CD14-positive monocyte (primary cell): ENCODE measurements at regions not wholly inside any gene's neighbourhood (a gene's known extent, or its start where the extent isn't known, plus 50 kb on each side); places are given as distances from the start of the nearest gene placed in this dataset.

Experiments used
- DNase-seq, 3 donors: peaks; one replicate each; pipeline ENCODE4 v3.0.0-alpha.2; 2011 to 2022
- H2AFZ ChIP-seq: 2 replicates; pipeline ENCODE4 v1.6.0; 2012; ENCODE audit warnings: mild to moderate bottlenecking, low read depth, low read length, inconsistent platforms; ENCODE audit not compliant: insufficient read depth, poor library complexity, severe bottlenecking
- H3K27ac ChIP-seq, 2 donors: 1 replicate in 1 of 2; 2 replicates in 1 of 2; pipeline ENCODE4 v1.5.1; 2012 to 2013; ENCODE audit warnings: low read length in 2 of 2, control low read depth in 1 of 2, inconsistent platforms in 1 of 2, low read depth in 1 of 2, mild to moderate bottlenecking in 1 of 2
- H3K27me3 ChIP-seq, 2 donors: one replicate each; pipeline versions ENCODE4 v1.6.0 to v1.6.1; 2011 to 2013; ENCODE audit warnings: low read length in 2 of 2; ENCODE audit not compliant: control insufficient read depth in 2 of 2, insufficient read depth in 2 of 2
- H3K36me3 ChIP-seq, 2 donors: replicated peaks in 1 of 2; 1 replicate in 1 of 2; 2 replicates in 1 of 2; pipeline versions ENCODE4 v1.5.1 to v1.6.1; 2012 to 2013; ENCODE audit warnings: low read length in 2 of 2, control low read depth in 1 of 2, inconsistent platforms in 1 of 2, mild to moderate bottlenecking in 1 of 2; ENCODE audit not compliant: insufficient read depth in 2 of 2, control insufficient read depth in 1 of 2
- H3K4me1 ChIP-seq, 2 donors: 1 replicate in 1 of 2; 2 replicates in 1 of 2; pipeline versions ENCODE4 v1.5.1 to v1.6.1; 2012 to 2013; ENCODE audit warnings: low read length in 2 of 2, control low read depth in 1 of 2, inconsistent platforms in 1 of 2, mild to moderate bottlenecking in 1 of 2, moderate library complexity in 1 of 2; ENCODE audit not compliant: insufficient read depth in 2 of 2, control insufficient read depth in 1 of 2
- H3K4me2 ChIP-seq: replicated peaks from 2 replicates; pipeline ENCODE3; 2012; ENCODE audit warnings: low read length, moderate library complexity, mild to moderate bottlenecking; ENCODE audit not compliant: poor library complexity, severe bottlenecking; ENCODE audit errors: extremely low read depth
- H3K4me3 ChIP-seq, 3 experiments: fragments of 200-600 bp in 1 of 3; sonication (generic) in 1 of 3; replicated peaks in 1 of 3; 1 replicate in 2 of 3; 2 replicates in 1 of 3; pipeline ENCODE4 v1.5.1; 2011 to 2013; ENCODE audit warnings: low read length in 3 of 3, mild to moderate bottlenecking in 3 of 3, control low read depth in 2 of 3, low read depth in 2 of 3, inconsistent platforms in 1 of 3, moderate library complexity in 1 of 3
- H3K79me2 ChIP-seq: 2 replicates; pipeline ENCODE4 v1.6.0; 2012; ENCODE audit warnings: mild to moderate bottlenecking, control low read depth, inconsistent platforms, low read length, moderate library complexity; ENCODE audit not compliant: insufficient read depth
- H3K9ac ChIP-seq: 2 replicates; pipeline ENCODE4 v1.6.0; 2017; ENCODE audit warnings: low read length, mild to moderate bottlenecking; ENCODE audit not compliant: insufficient read depth, poor library complexity, severe bottlenecking
- H3K9me3 ChIP-seq, 2 donors: replicated peaks in 1 of 2; 1 replicate in 1 of 2; 2 replicates in 1 of 2; pipeline versions ENCODE4 v1.5.1 to v1.6.1; 2012 to 2013; ENCODE audit warnings: low read length in 2 of 2, control low read depth in 1 of 2; ENCODE audit not compliant: control insufficient read depth in 1 of 2, insufficient read depth in 1 of 2
- H4K20me1 ChIP-seq: 2 replicates; pipeline ENCODE4 v1.6.0; 2012; ENCODE audit warnings: mild to moderate bottlenecking, low read length, control low read depth, moderate library complexity; ENCODE audit not compliant: insufficient read depth
- H3K27ac Mint-ChIP-seq, 7 donors: one replicate each; pipeline ENCODE4 v1.8.0; 2020; ENCODE audit warnings: mild to moderate bottlenecking in 7 of 7, mixed read lengths in 7 of 7, moderate library complexity in 6 of 7, inconsistent platforms in 2 of 7
- H3K27me3 Mint-ChIP-seq, 3 donors: one replicate each; pipeline ENCODE4 v1.8.0; 2021 to 2022; ENCODE audit warnings: low read depth in 3 of 3, mild to moderate bottlenecking in 3 of 3, mixed read lengths in 3 of 3, moderate library complexity in 3 of 3, inconsistent platforms in 1 of 3
- H3K36me3 Mint-ChIP-seq, 2 donors: one replicate each; pipeline ENCODE4 v1.8.0; 2020; ENCODE audit warnings: mixed read lengths in 2 of 2, inconsistent platforms in 1 of 2, mild to moderate bottlenecking in 1 of 2
- H3K4me1 Mint-ChIP-seq: one replicate; pipeline ENCODE4 v1.8.0; 2020; ENCODE audit warnings: mild to moderate bottlenecking, mixed read lengths
- H3K4me3 Mint-ChIP-seq, 2 donors: one replicate each; pipeline ENCODE4 v1.8.0; 2020; ENCODE audit warnings: mild to moderate bottlenecking in 2 of 2, mixed read lengths in 2 of 2, moderate library complexity in 1 of 2
- H3K9me3 Mint-ChIP-seq, 7 donors: one replicate each; pipeline ENCODE4 v1.8.0; 2020 to 2022; ENCODE audit warnings: mixed read lengths in 7 of 7, mild to moderate bottlenecking in 6 of 7, moderate library complexity in 6 of 7, inconsistent platforms in 2 of 7
- WGBS: methylation state at CpG from one replicate; pipeline ENCODE4 v1.1.5; 2013; ENCODE audit warnings: missing lambda C conversion rate; ENCODE audit not compliant: insufficient coverage; 5-methylcytosine and 5-hydroxymethylcytosine counted together
- intact Hi-C, 2 donors: fragments of 100-400 bp; cut with micrococcal nuclease; formaldehyde crosslinking; loops; one replicate each; pipeline versions ENCODE4 v1.15.0 to v1.15.1; 2023
- TF ChIP-seq, protein P1 (sequence below): fragments of 200-600 bp; IDR thresholded peaks from one replicate; pipeline ENCODE4 v1.8.0; 2022; ENCODE audit warnings: antibody characterized with exemption, mild to moderate bottlenecking

DNA sequence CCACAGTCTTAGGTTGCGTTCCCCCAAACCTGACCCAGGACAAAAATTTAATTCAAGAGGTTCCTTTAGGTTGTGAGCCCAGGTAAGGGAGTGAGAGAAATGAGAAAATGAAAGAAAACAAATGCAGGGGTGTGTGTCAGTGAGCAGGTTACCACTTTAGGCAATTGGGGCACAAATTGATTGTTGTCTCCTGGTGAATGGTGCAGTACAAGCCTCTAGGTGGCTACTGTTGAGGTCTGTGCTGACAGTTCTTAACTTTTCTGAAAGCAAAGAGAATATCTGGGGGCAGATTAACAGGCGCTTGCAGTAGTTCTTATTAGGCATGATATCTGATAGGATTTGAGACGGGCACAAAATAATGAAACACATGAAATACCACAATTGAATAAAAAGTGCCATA, 894.6 kb downstream of the FAM181B start:
- TF ChIP-seq, protein P1, sequence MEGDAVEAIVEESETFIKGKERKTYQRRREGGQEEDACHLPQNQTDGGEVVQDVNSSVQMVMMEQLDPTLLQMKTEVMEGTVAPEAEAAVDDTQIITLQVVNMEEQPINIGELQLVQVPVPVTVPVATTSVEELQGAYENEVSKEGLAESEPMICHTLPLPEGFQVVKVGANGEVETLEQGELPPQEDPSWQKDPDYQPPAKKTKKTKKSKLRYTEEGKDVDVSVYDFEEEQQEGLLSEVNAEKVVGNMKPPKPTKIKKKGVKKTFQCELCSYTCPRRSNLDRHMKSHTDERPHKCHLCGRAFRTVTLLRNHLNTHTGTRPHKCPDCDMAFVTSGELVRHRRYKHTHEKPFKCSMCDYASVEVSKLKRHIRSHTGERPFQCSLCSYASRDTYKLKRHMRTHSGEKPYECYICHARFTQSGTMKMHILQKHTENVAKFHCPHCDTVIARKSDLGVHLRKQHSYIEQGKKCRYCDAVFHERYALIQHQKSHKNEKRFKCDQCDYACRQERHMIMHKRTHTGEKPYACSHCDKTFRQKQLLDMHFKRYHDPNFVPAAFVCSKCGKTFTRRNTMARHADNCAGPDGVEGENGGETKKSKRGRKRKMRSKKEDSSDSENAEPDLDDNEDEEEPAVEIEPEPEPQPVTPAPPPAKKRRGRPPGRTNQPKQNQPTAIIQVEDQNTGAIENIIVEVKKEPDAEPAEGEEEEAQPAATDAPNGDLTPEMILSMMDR = no peak
- Histone ChIP-seq H3K9ac (no peak overlapping the region), H3K9me3 (no peaks in the 10 kb centered on the region), H3K4me1 (no peaks in the 10 kb centered on the region), H3K79me2 (no peaks in the 10 kb centered on the region), H3K4me2 (no peak overlapping the region), H3K27ac (no peak overlapping the region), H3K36me3 (no peaks in the 10 kb centered on the region), H2AFZ (no peak overlapping the region), H4K20me1 (no peaks in the 10 kb centered on the region), H3K4me3 (no peak overlapping the region), H3K27me3 (no peaks in the 10 kb centered on the region)
- Mint-ChIP-seq H3K27ac (no peak overlapping the region), H3K9me3 (peaks cover 0 to 5% (median 0%) of the 10 kb centered on the region in 7 donors), H3K4me1 (no peaks in the 10 kb centered on the region), H3K27me3 (peaks cover 0 to 2% (median 0%) of the 10 kb centered on the region in 3 donors), H3K36me3 (no peaks in the 10 kb centered on the region), H3K4me3 (no peak overlapping the region)
- no peak for DNase-seq
- no CpG with 5 or more reads among the region's 3 CpGs for WGBS
- intact Hi-C loops = no loop called here

DNA sequence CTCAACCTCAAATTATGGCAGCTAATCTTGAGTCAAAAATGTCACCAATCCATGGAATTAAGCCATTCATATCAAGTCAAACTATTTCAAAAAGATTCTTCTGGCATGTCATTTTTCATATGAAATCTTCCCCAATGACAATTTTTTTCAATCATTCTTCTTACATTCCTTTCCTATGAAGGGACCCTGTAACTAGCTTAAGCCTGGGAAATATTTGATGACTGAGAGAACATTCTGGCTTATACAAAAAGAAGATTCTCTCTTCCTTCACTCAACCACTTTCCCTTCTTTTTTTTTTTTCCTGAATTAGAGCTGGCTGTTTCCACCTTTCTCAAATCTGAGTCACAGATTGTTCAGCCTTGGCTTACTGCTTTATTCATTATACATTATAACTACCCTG, 903.7 kb downstream of the FAM181B start:
- Mint-ChIP-seq H3K4me1 (no peaks in the 10 kb centered on the region), H3K4me3 (no peak overlapping the region), H3K9me3 (peaks cover 0 to 10% (median 5%) of the 10 kb centered on the region in 7 donors), H3K27me3 (peaks cover 0 to 1% (median 1%) of the 10 kb centered on the region in 3 donors), H3K36me3 (no peaks in the 10 kb centered on the region), H3K27ac (no peak overlapping the region)
- no peaks in the 10 kb centered on the region for H3K36me3 ChIP-seq
- DNase-seq = no peak
- intact Hi-C loops = loop anchor here in 1 of 2 donors (10.0 kb wide), 1 partner anchor 65 kb away; no protein-coding TSS in a partner anchor
- H3K27ac ChIP-seq = no peak overlapping the region
- H4K20me1 ChIP-seq = no peaks in the 10 kb centered on the region
- peaks cover 5 to 6% of the 10 kb centered on the region in 2 donors for H3K9me3 ChIP-seq
- no peaks in the 10 kb centered on the region for H3K4me1 ChIP-seq
- H3K27me3 ChIP-seq = no peaks in the 10 kb centered on the region
- no peak overlapping the region for H2AFZ ChIP-seq
- H3K4me3 ChIP-seq = no peak overlapping the region
- H3K9ac ChIP-seq = no peak overlapping the region
- no peak overlapping the region for H3K4me2 ChIP-seq
- TF ChIP-seq, protein P1 = no peak
- no peaks in the 10 kb centered on the region for H3K79me2 ChIP-seq
